ENCODE measurements at regions not wholly inside any gene's neighbourhood (a gene's known extent, or its start where the extent isn't known, plus 50 kb on each side); places are given as distances from the start of the nearest gene placed in this dataset.

- TF ChIP-seq PBX3 (IDR thresholded peaks at IDR 0.05) (no peak), TEAD4 (IDR thresholded peaks at IDR 0.05; ENCODE audit: borderline replicate concordance, insufficient read depth) (no peak), NRF1 (IDR thresholded peaks at IDR 0.05; ENCODE audit: low read depth, low read length) (no peak), USF1 (IDR thresholded peaks at IDR 0.05; ENCODE audit: borderline replicate concordance, low read depth) (no peak), RXRA (IDR thresholded peaks at IDR 0.05; ENCODE audit: borderline replicate concordance, low read depth) (no peak), GABPA (IDR thresholded peaks at IDR 0.05; ENCODE audit: low read depth) (no peak), YY1 (IDR thresholded peaks at IDR 0.05; ENCODE audit: low read depth) (no peak), NFIC (IDR thresholded peaks at IDR 0.05; ENCODE audit: borderline replicate concordance) (no peak), RAD21 (IDR thresholded peaks at IDR 0.05; ENCODE audit: low read length) (no peak), TAF1 (IDR thresholded peaks at IDR 0.05; ENCODE audit: borderline replicate concordance, low read depth, low read length) (no peak), MAX (IDR thresholded peaks at IDR 0.05; ENCODE audit: low read depth) (no peak), FOSL2 (IDR thresholded peaks at IDR 0.05; ENCODE audit: borderline replicate concordance, low read depth) (no peak), EP300 (IDR thresholded peaks at IDR 0.05; ENCODE audit: borderline replicate concordance in 1 of 2, low read depth in 1 of 2, low read length in 1 of 2) (no peak), RCOR1 (IDR thresholded peaks at IDR 0.05; ENCODE audit: low read length) (no peak), MXI1 (IDR thresholded peaks at IDR 0.05; ENCODE audit: low read depth, low read length) (no peak), MEF2A (IDR thresholded peaks at IDR 0.05; ENCODE audit: borderline replicate concordance, low read depth) (no peak)
- ChIA-PET CTCF (no interaction called here), POLR2A (no interaction called here)
- Histone ChIP-seq H3K36me3 (replicated peaks in 1 of 2; ENCODE audit: control insufficient read depth in 1 of 2, insufficient read depth in 2 of 2, low read length in 1 of 2) (no peaks in the 10 kb centered on the region), H3K27ac (ENCODE audit: low read depth in 2 of 2, low read length in 1 of 2) (no peak overlapping the region), H3K9ac (no peak overlapping the region), H3K27me3 (ENCODE audit: insufficient read depth) (no peaks in the 10 kb centered on the region), H3K9me2 (no peaks in the 10 kb centered on the region), H2AFZ (ENCODE audit: low read depth) (no peak overlapping the region), H4K20me1 (ENCODE audit: insufficient read depth) (no peaks in the 10 kb centered on the region), H3K4me1 (ENCODE audit: control insufficient read depth in 1 of 2, insufficient read depth in 2 of 2, low read depth in 1 of 2, low read length in 1 of 2) (no peaks in the 10 kb centered on the region; a peak in 1 of 4 replicates), H3K4me2 (no peak overlapping the region), H3K4me3 (ENCODE audit: low read depth in 2 of 2, low read length in 1 of 2) (no peak overlapping the region), H3K79me2 (ENCODE audit: insufficient read depth) (no peaks in the 10 kb centered on the region), H3K9me3 (no peaks in the 10 kb centered on the region; the same call in 1 of the 2 replicates), H3F3A (replicated peaks; ENCODE audit: insufficient read depth) (no peaks in the 10 kb centered on the region)
- 18% methylated on average over 4 of the region's 4 CpGs for WGBS (ENCODE audit: low lambda C conversion rate)
- DNase-seq: no peak
Measured at GRCh38 chr6:95511404-95511803, 65.9 kb upstream of the MANEA start.

GRCh38 chr6:95515975-95516374 lies 61.4 kb upstream of the MANEA start:
- no peak overlapping the region for H3K27ac ChIP-seq (ENCODE audit: low read depth in 2 of 2, low read length in 1 of 2)
- no peaks in the 10 kb centered on the region for H3K79me2 ChIP-seq (ENCODE audit: insufficient read depth)
- no peaks in the 10 kb centered on the region for H3K9me2 ChIP-seq
- DNase-seq: no peak
- WGBS (ENCODE audit: low lambda C conversion rate): 30% methylated on average over 2 of the region's 2 CpGs
- no peaks in the 10 kb centered on the region for H4K20me1 ChIP-seq (ENCODE audit: insufficient read depth)
- H3F3A ChIP-seq (replicated peaks; ENCODE audit: insufficient read depth): no peaks in the 10 kb centered on the region
- TF ChIP-seq MAX (IDR thresholded peaks at IDR 0.05; ENCODE audit: low read depth) (no peak), GATA2 (CRISPR knock-in tag; IDR thresholded peaks at IDR 0.05) (no peak), ELF1 (IDR thresholded peaks at IDR 0.05) (no peak), EZH2phosphoT487 (IDR thresholded peaks at IDR 0.05; ENCODE audit: borderline replicate concordance, low read depth) (no peak), TCF12 (IDR thresholded peaks at IDR 0.05) (no peak), USF1 (IDR thresholded peaks at IDR 0.05; ENCODE audit: borderline replicate concordance, low read depth) (no peak), ZBTB33 (IDR thresholded peaks at IDR 0.05; ENCODE audit: borderline replicate concordance, low read depth) (no peak), JUND (IDR thresholded peaks at IDR 0.05) (no peak), TAF1 (IDR thresholded peaks at IDR 0.05; ENCODE audit: borderline replicate concordance, low read depth, low read length) (no peak), MEF2A (IDR thresholded peaks at IDR 0.05; ENCODE audit: borderline replicate concordance, low read depth) (no peak), NFIC (IDR thresholded peaks at IDR 0.05; ENCODE audit: borderline replicate concordance) (no peak), RXRA (IDR thresholded peaks at IDR 0.05; ENCODE audit: borderline replicate concordance, low read depth) (no peak), RCOR1 (IDR thresholded peaks at IDR 0.05; ENCODE audit: low read length) (no peak), CHD2 (IDR thresholded peaks at IDR 0.05; ENCODE audit: low read length, partially characterized antibody) (no peak), FOXJ3 (CRISPR knock-in tag; IDR thresholded peaks at IDR 0.05) (no peak)
- CTCF ChIA-PET: no interaction called here
- no peak overlapping the region for H3K4me2 ChIP-seq
- no peaks in the 10 kb centered on the region for H3K27me3 ChIP-seq (ENCODE audit: insufficient read depth)
- POLR2A ChIA-PET: no interaction called here
- H2AFZ ChIP-seq (ENCODE audit: low read depth): no peak overlapping the region
- H3K4me3 ChIP-seq (ENCODE audit: low read depth in 2 of 2, low read length in 1 of 2): no peak overlapping the region
- H3K4me1 ChIP-seq (ENCODE audit: control insufficient read depth in 1 of 2, insufficient read depth in 2 of 2, low read depth in 1 of 2, low read length in 1 of 2): no peaks in the 10 kb centered on the region; a peak in 1 of 4 replicates
- no peak overlapping the region for H3K9ac ChIP-seq
- no peaks in the 10 kb centered on the region for H3K36me3 ChIP-seq (replicated peaks in 1 of 2; ENCODE audit: control insufficient read depth in 1 of 2, insufficient read depth in 2 of 2, low read length in 1 of 2)
- no peaks in the 10 kb centered on the region; the same call in 1 of the 2 replicates for H3K9me3 ChIP-seq
